ENCODE measurements at regions not wholly inside any gene's neighbourhood (a gene's known extent, or its start where the extent isn't known, plus 50 kb on each side); places are given as distances from the start of the nearest gene placed in this dataset.
"Not testable (repeated sequence)": the region's sequence is repeated elsewhere in the genome, so short reads cannot be mapped to it uniquely, and the experiment has no call there.

DNA sequence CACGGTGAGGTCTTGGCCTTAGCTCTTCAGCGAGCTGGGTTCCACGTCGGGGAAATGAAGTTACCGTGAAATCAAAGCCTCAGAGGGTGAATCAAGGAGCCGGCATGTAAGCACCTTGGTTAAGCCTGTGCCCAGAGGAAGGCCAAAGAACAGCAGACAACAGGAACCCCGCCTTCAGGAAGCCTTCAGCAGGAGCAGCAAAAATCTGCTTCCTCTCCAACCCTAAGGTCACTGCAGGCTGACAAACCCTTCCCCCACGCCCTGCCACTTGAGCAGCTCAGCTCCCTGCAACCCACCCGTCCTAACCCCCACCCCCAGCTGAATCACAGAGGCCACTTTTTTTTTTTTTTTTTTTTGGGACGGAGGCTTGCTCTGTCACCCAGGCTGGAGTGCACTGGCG is 72.9 kb upstream of the LTA4H start:
- H3K36me3 Mint-ChIP-seq (ENCODE audit: low read depth): no peaks in the 10 kb centered on the region
- Histone ChIP-seq H3K4me3 (ENCODE audit: low read length) (no peak overlapping the region), H3K27me3 (ENCODE audit: control insufficient read depth, insufficient read depth, low read length, poor library complexity, severe bottlenecking) (no peaks in the 10 kb centered on the region), H3K4me1 (ENCODE audit: control insufficient read depth, insufficient read depth, low read length) (no peaks in the 10 kb centered on the region), H3K9me3 (ENCODE audit: control insufficient read depth, low read length) (no peaks in the 10 kb centered on the region), H3K36me3 (ENCODE audit: control insufficient read depth, insufficient read depth, low read length) (no peaks in the 10 kb centered on the region), H3K27ac (ENCODE audit: low read depth, low read length) (no peak overlapping the region), H3K9ac (ENCODE audit: extremely low read depth, low read length, poor library complexity, severe bottlenecking) (no peak overlapping the region)
- no peak overlapping the region for H3K4me3 Mint-ChIP-seq
- H3K27me3 Mint-ChIP-seq (ENCODE audit: insufficient read depth): peaks cover 3% of the 10 kb centered on the region
- 72 to 88% methylated on average over 4 to 11 of the region's 11 CpGs for WGBS, 2 experiments (ENCODE audit: insufficient coverage in 1 of 2, insufficient read length in 1 of 2)
- H3K27ac Mint-ChIP-seq: no peak overlapping the region
- TF ChIP-seq CTCF (conservative IDR thresholded peaks at IDR 0.05): no peak
- DNase-seq: peak; percentile 66
- peaks cover 12% of the 10 kb centered on the region for H3K9me3 Mint-ChIP-seq
- H3K4me1 Mint-ChIP-seq: peaks cover 4% of the 10 kb centered on the region

DNA sequence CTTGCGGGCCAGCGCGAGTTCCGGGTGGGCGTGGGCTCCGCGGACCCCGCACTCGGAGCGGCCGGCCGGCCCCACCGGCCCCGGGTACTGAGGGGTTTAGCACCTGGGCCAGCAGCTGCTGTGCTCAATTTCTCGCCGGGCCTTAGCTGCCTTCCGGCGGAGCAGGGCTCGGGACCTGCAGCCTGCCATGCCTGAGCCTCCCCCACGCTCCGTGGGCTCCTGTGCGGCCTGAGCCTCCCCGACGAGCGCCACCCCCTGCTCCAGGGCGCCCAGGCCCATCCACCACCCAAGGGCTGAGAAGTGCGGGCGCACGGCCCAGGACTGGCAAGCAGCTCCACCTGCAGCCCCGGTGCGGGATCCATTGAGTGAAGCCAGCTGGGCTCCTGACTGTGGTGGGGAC is 73.6 kb upstream of the LTA4H start:
- H3K36me3 Mint-ChIP-seq (ENCODE audit: low read depth); H3K4me1 Mint-ChIP-seq; H3K27me3 Mint-ChIP-seq (ENCODE audit: insufficient read depth); H3K36me3 ChIP-seq (ENCODE audit: control insufficient read depth, insufficient read depth, low read length); H3K4me3 ChIP-seq (ENCODE audit: low read length); H3K27ac Mint-ChIP-seq; H3K27me3 ChIP-seq (ENCODE audit: control insufficient read depth, insufficient read depth, low read length, poor library complexity, severe bottlenecking); H3K9ac ChIP-seq (ENCODE audit: extremely low read depth, low read length, poor library complexity, severe bottlenecking); H3K9me3 ChIP-seq (ENCODE audit: control insufficient read depth, low read length); H3K27ac ChIP-seq (ENCODE audit: low read depth, low read length); H3K4me1 ChIP-seq (ENCODE audit: control insufficient read depth, insufficient read depth, low read length); H3K4me3 Mint-ChIP-seq: not testable (repeated sequence)
- peaks cover 12% of the 10 kb centered on the region for H3K9me3 Mint-ChIP-seq
- peak; percentile 43 for DNase-seq
- WGBS, 2 experiments (ENCODE audit: insufficient coverage in 1 of 2, insufficient read length in 1 of 2): 95 to 100% methylated on average over 5 to 31 of the region's 31 CpGs

GRCh38 chr12:96112733-96113132 is 77.3 kb upstream of the LTA4H start:
- Mint-ChIP-seq H3K4me1 (peaks cover 8% of the 10 kb centered on the region), H3K27ac (no peak overlapping the region), H3K4me3 (no peak overlapping the region), H3K9me3 (peaks cover 12% of the 10 kb centered on the region), H3K27me3 (ENCODE audit: insufficient read depth) (peaks cover 3% of the 10 kb centered on the region), H3K36me3 (ENCODE audit: low read depth) (no peaks in the 10 kb centered on the region)
- Histone ChIP-seq H3K9ac (ENCODE audit: extremely low read depth, low read length, poor library complexity, severe bottlenecking) (no peak overlapping the region), H3K9me3 (ENCODE audit: control insufficient read depth, low read length) (no peaks in the 10 kb centered on the region), H3K36me3 (ENCODE audit: control insufficient read depth, insufficient read depth, low read length) (no peaks in the 10 kb centered on the region), H3K4me3 (ENCODE audit: low read length) (no peak overlapping the region), H3K27me3 (ENCODE audit: control insufficient read depth, insufficient read depth, low read length, poor library complexity, severe bottlenecking) (no peaks in the 10 kb centered on the region), H3K4me1 (ENCODE audit: control insufficient read depth, insufficient read depth, low read length) (no peaks in the 10 kb centered on the region), H3K27ac (ENCODE audit: low read depth, low read length) (no peak overlapping the region)
- WGBS, 2 experiments (ENCODE audit: insufficient coverage in 1 of 2, insufficient read length in 1 of 2): 86 to 92% methylated on average over 5 of the region's 5 CpGs
- DNase-seq: no peak
- no peak for TF ChIP-seq CTCF (conservative IDR thresholded peaks at IDR 0.05)

DNA sequence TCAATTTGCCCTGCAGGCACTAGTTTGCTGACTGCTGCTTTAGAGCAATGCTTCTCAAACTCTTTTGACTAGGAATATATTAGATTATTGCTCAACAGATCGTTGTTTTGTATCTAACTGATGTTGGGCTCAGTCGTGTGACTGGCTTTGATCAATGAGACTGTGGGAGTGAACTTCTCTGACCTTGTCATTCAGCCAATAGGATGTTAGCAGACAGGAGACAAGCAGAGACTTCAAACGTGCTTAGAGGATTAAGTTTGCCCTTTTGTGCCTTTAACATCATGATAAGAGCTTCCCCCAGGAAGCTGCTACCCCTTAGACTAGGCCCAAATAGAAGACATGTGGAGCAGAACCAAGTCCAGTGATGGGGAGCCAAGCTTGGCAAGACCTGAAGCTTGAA is 76.7 kb upstream of the ELK3 start:
- Histone ChIP-seq H3K4me1 (ENCODE audit: control insufficient read depth, insufficient read depth, low read length) (no peaks in the 10 kb centered on the region), H3K27me3 (ENCODE audit: control insufficient read depth, insufficient read depth, low read length, poor library complexity, severe bottlenecking) (no peaks in the 10 kb centered on the region), H3K4me3 (ENCODE audit: low read length) (no peak overlapping the region), H3K9ac (ENCODE audit: extremely low read depth, low read length, poor library complexity, severe bottlenecking) (no peak overlapping the region), H3K9me3 (ENCODE audit: control insufficient read depth, low read length) (no peaks in the 10 kb centered on the region), H3K27ac (ENCODE audit: low read depth, low read length) (peak overlapping the region; percentile 16), H3K36me3 (ENCODE audit: control insufficient read depth, insufficient read depth, low read length) (no peaks in the 10 kb centered on the region)
- no peak overlapping the region for H3K4me3 Mint-ChIP-seq
- H3K27me3 Mint-ChIP-seq (ENCODE audit: insufficient read depth): no peaks in the 10 kb centered on the region
- no peaks in the 10 kb centered on the region for H3K9me3 Mint-ChIP-seq
- no peak for DNase-seq
- H3K27ac Mint-ChIP-seq: no peak overlapping the region
- H3K36me3 Mint-ChIP-seq (ENCODE audit: low read depth): no peaks in the 10 kb centered on the region
- peaks cover 12% of the 10 kb centered on the region for H3K4me1 Mint-ChIP-seq
- no peak for TF ChIP-seq CTCF (conservative IDR thresholded peaks at IDR 0.05)
- 39 to 67% methylated on average over 2 to 3 of the region's 3 CpGs for WGBS, 2 experiments (ENCODE audit: insufficient coverage in 1 of 2, insufficient read length in 1 of 2)

All from endodermal cell (in vitro differentiated cells).